Omental fat pad (tissue), 3 donors: ENCODE measurements at regions not wholly inside any gene's neighbourhood (a gene's known extent, or its start where the extent isn't known, plus 50 kb on each side); places are given as distances from the start of the nearest gene placed in this dataset.

ENCODE experiments used
- ATAC-seq: fragments of 150-250 bp; one replicate; pipeline ENCODE4 v1.9.1; 2016; ENCODE audit warnings: mild to moderate bottlenecking, moderate library complexity; ENCODE audit not compliant: low FRiP score
- DNase-seq: peaks from one replicate; pipeline ENCODE4 v3.0.0-alpha.2; 2019; ENCODE audit warnings: low spot score
- TF ChIP-seq, protein P1 (sequence below), 3 donors: fragments of 450-650 bp; IDR thresholded peaks; one replicate each; pipeline ENCODE4 v1.5.1; 2016 to 2017; ENCODE audit warnings: antibody characterized with exemption in 3 of 3, mild to moderate bottlenecking in 3 of 3, moderate library complexity in 2 of 3

DNA sequence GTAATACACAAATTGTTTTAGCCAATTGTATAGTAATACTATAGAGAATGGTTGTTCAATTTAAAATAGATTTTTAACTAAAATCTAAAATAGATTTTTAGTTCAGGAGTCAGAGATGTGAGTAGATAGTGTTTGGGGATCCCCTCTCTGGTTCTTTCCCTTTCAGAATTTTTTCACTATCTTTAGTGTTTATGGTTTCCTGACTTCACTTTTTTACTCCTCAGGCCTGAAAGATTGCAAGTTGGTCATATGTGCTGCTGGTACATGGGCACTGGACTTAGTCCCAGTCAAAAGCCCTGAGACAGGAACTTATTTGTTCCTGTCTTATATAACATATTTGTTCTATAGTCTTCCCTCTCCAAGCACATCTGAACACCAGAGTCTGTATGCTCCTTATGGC is 96.8 kb upstream of the ATP1B1 start:
- ATAC-seq (no peak), DNase-seq (no peak)
- TF ChIP-seq, protein P1, sequence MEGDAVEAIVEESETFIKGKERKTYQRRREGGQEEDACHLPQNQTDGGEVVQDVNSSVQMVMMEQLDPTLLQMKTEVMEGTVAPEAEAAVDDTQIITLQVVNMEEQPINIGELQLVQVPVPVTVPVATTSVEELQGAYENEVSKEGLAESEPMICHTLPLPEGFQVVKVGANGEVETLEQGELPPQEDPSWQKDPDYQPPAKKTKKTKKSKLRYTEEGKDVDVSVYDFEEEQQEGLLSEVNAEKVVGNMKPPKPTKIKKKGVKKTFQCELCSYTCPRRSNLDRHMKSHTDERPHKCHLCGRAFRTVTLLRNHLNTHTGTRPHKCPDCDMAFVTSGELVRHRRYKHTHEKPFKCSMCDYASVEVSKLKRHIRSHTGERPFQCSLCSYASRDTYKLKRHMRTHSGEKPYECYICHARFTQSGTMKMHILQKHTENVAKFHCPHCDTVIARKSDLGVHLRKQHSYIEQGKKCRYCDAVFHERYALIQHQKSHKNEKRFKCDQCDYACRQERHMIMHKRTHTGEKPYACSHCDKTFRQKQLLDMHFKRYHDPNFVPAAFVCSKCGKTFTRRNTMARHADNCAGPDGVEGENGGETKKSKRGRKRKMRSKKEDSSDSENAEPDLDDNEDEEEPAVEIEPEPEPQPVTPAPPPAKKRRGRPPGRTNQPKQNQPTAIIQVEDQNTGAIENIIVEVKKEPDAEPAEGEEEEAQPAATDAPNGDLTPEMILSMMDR (IDR thresholded peaks at IDR 0.05), result no peak

DNA sequence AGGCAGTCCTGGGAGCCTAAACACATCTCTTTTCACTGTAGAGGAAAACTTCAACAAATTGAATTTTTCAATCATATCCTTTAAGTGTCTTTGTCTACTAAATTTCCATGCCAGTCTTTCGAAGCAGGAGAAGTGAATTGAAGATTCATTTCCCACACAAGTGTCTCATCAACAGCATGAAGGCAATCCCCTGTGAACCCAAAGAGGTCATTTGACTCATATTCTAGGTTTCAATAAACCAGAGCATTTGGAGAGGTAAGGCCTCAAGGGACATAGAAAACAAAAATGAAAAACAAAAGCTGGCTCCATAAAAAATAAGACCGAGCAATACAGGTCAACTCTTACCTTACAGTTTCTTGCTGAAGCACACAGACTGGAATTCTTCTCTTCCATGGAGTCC is 94.1 kb upstream of the ATP1B1 start:
- TF ChIP-seq, protein P1 (IDR thresholded peaks at IDR 0.05), result no peak
- ATAC-seq (no peak), DNase-seq (no peak)

DNA sequence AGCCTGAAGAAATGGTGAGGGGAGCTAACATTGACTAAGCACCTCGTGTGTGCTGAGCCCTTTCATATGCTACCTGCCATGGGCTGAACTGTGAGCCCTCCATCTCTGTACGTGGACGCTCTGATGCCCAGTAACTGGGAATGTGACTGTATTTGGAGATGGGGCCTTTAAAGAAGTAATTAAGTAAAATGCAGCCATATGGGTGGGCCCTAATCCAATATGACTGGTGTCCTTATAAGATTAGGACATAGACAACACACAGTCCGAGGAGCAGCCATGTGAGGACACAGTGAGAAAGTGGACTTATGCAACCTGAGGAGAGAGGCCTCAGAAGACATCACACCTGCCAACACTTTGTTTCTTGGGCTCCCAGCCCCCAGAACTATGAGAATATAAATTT is 92.7 kb upstream of the ATP1B1 start:
- TF ChIP-seq, protein P1 (IDR thresholded peaks at IDR 0.05), result no peak
- ATAC-seq (no peak), DNase-seq (no peak)

GRCh38 chr1:169015464-169015863 is 91.0 kb upstream of the ATP1B1 start:
- ATAC-seq (no peak), DNase-seq (no peak)
- TF ChIP-seq, protein P1 (IDR thresholded peaks at IDR 0.05), result no peak

GRCh38 chr1:169018751-169019150 is 87.7 kb upstream of the ATP1B1 start:
- TF ChIP-seq, protein P1 (IDR thresholded peaks at IDR 0.05), result no peak

DNA sequence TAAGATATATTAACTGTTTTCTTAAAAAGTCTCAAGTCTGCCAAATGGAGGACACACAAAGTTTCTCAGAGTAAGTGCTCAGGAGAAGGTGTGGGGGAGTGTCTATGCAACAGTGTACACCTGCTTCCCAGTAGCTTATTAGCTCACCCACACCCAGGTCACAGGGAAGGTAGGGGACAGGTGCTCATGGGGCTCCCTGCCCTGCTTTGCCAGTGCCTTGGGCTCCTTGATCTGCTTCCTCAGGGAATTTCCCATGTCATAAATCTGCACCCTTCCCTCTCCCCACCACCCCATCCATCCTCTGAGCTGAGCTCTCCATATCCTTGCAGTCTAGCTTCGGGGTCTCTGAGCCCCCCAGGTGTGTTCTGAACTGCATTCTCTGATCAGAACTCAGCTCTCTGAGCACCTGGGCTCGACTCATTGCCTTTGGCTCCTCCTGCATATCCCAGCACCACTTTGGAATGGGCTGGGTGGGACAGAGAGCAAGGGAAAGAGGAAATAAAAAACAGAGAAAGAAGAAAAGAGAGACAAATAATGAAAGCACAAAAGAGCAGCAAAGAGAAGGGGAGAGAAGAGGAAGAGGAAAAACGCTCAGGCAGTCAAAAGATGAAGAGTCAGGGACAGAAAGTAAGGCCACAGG is 87.0 kb upstream of the ATP1B1 start:
- DNase-seq (no peak), ATAC-seq (no peak)
- TF ChIP-seq, protein P1 (IDR thresholded peaks at IDR 0.05), result no peak

More at GRCh38 chr1:169018751-169019150, 87.7 kb upstream of the ATP1B1 start:
- DNase-seq (no peak), ATAC-seq (no peak)

DNA sequence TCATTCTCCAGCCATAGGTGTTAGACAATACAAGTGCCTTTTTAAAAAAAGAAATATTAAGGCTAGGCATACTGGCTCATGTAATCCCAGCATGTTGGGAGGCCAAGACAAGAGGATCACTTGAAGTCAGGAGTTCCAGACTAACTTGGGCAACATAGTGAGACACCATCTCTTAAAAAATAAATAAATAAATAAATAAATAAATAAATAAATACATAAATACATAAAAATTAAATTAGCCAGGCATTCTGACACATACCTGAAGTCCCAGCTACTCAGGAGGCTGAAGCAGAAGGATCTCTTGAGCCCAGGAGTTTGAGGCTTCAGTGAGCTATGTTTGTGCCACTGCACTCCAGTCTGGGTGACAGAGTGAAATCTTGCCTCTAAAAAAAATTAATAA is 85.8 kb upstream of the ATP1B1 start:
- TF ChIP-seq, protein P1 (IDR thresholded peaks at IDR 0.05), result no peak

More for the DNA sequence above, 85.8 kb upstream of the ATP1B1 start:
- DNase-seq (no peak), ATAC-seq (no peak)
